HepG2 (cell line): ENCODE measurements at regions not wholly inside any gene's neighbourhood (a gene's known extent, or its start where the extent isn't known, plus 50 kb on each side); places are given as distances from the start of the nearest gene placed in this dataset.

Experiments
- ATAC-seq: fragments of 200-7000 bp; cut with Tn5 transposase; 3 replicates; pipeline ENCODE4 v1.9.1; 2020; ENCODE audit warnings: mild to moderate bottlenecking, moderate library complexity
- BruUV-seq: library from RNA; stranded (reverse); fragments of 400-500 nt; replicated peaks from 2 replicates; lab custom pipeline; 2021; lab: Mats Ljungman, UMichigan
- CTCF ChIA-PET: fragments of 300-600 bp; formaldehyde crosslinking; extraction: SDS; loops from one replicate; lab custom pipeline; 2021; ENCODE audit warnings: low total read pairs, inconsistent platforms, low intra/inter-chr PET ratio; lab: Yijun Ruan, JAX
- POLR2A ChIA-PET: fragments of 350-600 bp; sonication (Branson Sonifier 250); formaldehyde crosslinking; loops from one replicate; lab custom pipeline; 2020; ENCODE audit warnings: antibody characterized with exemption, inconsistent platforms; lab: Yijun Ruan, JAX
- DNase-seq: peaks from one replicate; pipeline ENCODE4 v3.0.0-alpha.2; 2015; ENCODE audit warnings: low spot score
- FAIRE-seq: peaks from 3 replicates; lab custom pipeline; 2011; peaks lifted over from hg19 to GRCh38; lab: Jason Lieb, UNC
- H2AFZ ChIP-seq: one replicate; pipeline ENCODE4 v1.6.1; 2011; ENCODE audit warnings: low read length, inconsistent platforms
- H3K27ac ChIP-seq: fragments of 300-600 bp; 3 replicates; pipeline ENCODE4 v1.8.0; 2011; ENCODE audit warnings: mixed run types, mild to moderate bottlenecking, mixed read lengths, low read length, inconsistent platforms; ENCODE audit not compliant: insufficient read depth; ENCODE audit errors: extremely low read length
- H3K27me3 ChIP-seq, 2 experiments: fragments of 200-600 bp in 1 of 2; 2 replicates in 1 of 2; 3 replicates in 1 of 2; pipeline versions ENCODE4 v1.6.0 to v1.8.0; 2011; ENCODE audit warnings: low read length in 2 of 2, mild to moderate bottlenecking in 2 of 2, moderate library complexity in 2 of 2, inconsistent platforms in 1 of 2; ENCODE audit not compliant: insufficient read depth in 2 of 2, control insufficient read depth in 1 of 2
- H3K36me3 ChIP-seq, 2 experiments: fragments of 200-600 bp in 1 of 2; replicated peaks in 1 of 2; 2 replicates in 1 of 2; 3 replicates in 1 of 2; pipeline versions ENCODE4 v1.5.1 to v1.8.0; 2011; ENCODE audit warnings: low read length in 2 of 2, inconsistent platforms in 1 of 2; ENCODE audit not compliant: insufficient read depth in 2 of 2, control insufficient read depth in 1 of 2
- H3K4me1 ChIP-seq: 2 replicates; pipeline ENCODE4 v1.5.1; 2012; ENCODE audit warnings: low read length, inconsistent platforms; ENCODE audit not compliant: insufficient read depth
- H3K4me2 ChIP-seq: 2 replicates; pipeline ENCODE4 v1.6.0; 2011; ENCODE audit warnings: low read depth, low read length, inconsistent platforms
- H3K4me3 ChIP-seq, 3 experiments: fragments of 200-600 bp in 1 of 3; sonication (generic), shearing (Covaris generic) in 1 of 3; replicated peaks in 1 of 3; 2 replicates each; pipeline ENCODE4 v1.5.1; 2011 to 2016; ENCODE audit warnings: low read length in 3 of 3, inconsistent platforms in 2 of 3, low read depth in 2 of 3, mild to moderate bottlenecking in 2 of 3, control low read depth in 1 of 3, mixed read lengths in 1 of 3; ENCODE audit not compliant: insufficient read depth in 1 of 3
- H3K79me2 ChIP-seq: one replicate; pipeline ENCODE4 v1.6.1; 2011; ENCODE audit warnings: low read length, inconsistent platforms; ENCODE audit not compliant: insufficient read depth
- H3K9ac ChIP-seq: 2 replicates; pipeline ENCODE4 v1.6.0; 2011; ENCODE audit warnings: mild to moderate bottlenecking, low read depth, low read length, inconsistent platforms; ENCODE audit not compliant: insufficient read depth
- H3K9me3 ChIP-seq: 2 replicates; pipeline ENCODE4 v1.5.1; 2012; ENCODE audit warnings: mild to moderate bottlenecking, low read length
- H4K20me1 ChIP-seq: 2 replicates; pipeline ENCODE4 v1.6.0; 2011; ENCODE audit warnings: inconsistent platforms, mild to moderate bottlenecking, low read length, moderate library complexity; ENCODE audit not compliant: insufficient read depth
- CERS6 ChIP-seq: sonication (generic); formaldehyde crosslinking; IDR thresholded peaks from 2 replicates; pipeline ENCODE4 v1.5.0; 2020; ENCODE audit warnings: missing genetic modification reagents
- ELF1 ChIP-seq: sonication (generic); formaldehyde crosslinking; IDR thresholded peaks from 2 replicates; pipeline ENCODE4 v1.4.0; 2020; ENCODE audit warnings: missing genetic modification reagents
- FOXC1 ChIP-seq: sonication (generic); formaldehyde crosslinking; IDR thresholded peaks from 2 replicates; pipeline ENCODE4 v1.8.0; 2022; ENCODE audit warnings: mild to moderate bottlenecking, missing genetic modification reagents, borderline replicate concordance
- PPARG ChIP-seq: conservative IDR thresholded peaks from 2 replicates; pipeline ENCODE4 v1.6.1; 2016; ENCODE audit warnings: missing biosample characterization, missing genetic modification reagents
- TBP ChIP-seq: sonication (generic); formaldehyde crosslinking; IDR thresholded peaks from 2 replicates; pipeline ENCODE4 v1.5.0; 2020; ENCODE audit warnings: missing genetic modification reagents
- ZNF614 ChIP-seq: IDR thresholded peaks from 2 replicates; pipeline ENCODE4 v1.6.1; 2018; ENCODE audit warnings: missing biosample characterization, missing genetic modification reagents, inconsistent platforms, borderline replicate concordance
- ZNF7 ChIP-seq: IDR thresholded peaks from 2 replicates; pipeline ENCODE4 v1.6.1; 2016; ENCODE audit warnings: missing biosample characterization, missing genetic modification reagents
- ZSCAN21 ChIP-seq: sonication (generic); formaldehyde crosslinking; IDR thresholded peaks from 2 replicates; pipeline ENCODE4 v1.8.0; 2022; ENCODE audit warnings: mild to moderate bottlenecking, missing genetic modification reagents, moderate library complexity, borderline replicate concordance
- WGBS: methylation state at CpG from one replicate; pipeline ENCODE4 v1.1.6; 2017; ENCODE audit warnings: low lambda C conversion rate; 5-methylcytosine and 5-hydroxymethylcytosine counted together
- in situ Hi-C: cut with HindIII; loops from 2 replicates; pipeline ENCODE4 v1.10.0; 2017; ENCODE audit warnings: low pct_unique_long_range_greater_than_20kb; ENCODE audit not compliant: extremely low pct_ligation_motif_present
- intact Hi-C: fragments of 100-400 bp; cut with micrococcal nuclease; formaldehyde crosslinking; loops from one replicate; pipeline ENCODE4 v1.10.0; 2022; ENCODE audit not compliant: unreplicated experiment

- TF ChIP-seq FOXC1 (CRISPR knock-in tag): no peak
- no peak for TF ChIP-seq ZSCAN21 (CRISPR knock-in tag)
Measured at GRCh38 chr3:39671116-39671515, 138.3 kb upstream of the MYRIP start (continued).

GRCh38 chr3:39671600-39671999, 137.8 kb upstream of the MYRIP start:
- intact Hi-C loops: no loop called here
- H3K9me3 ChIP-seq: no peaks in the 10 kb centered on the region
- in situ Hi-C loops: no loop called here
- no peaks in the 10 kb centered on the region for H3K79me2 ChIP-seq
- H3K27me3 ChIP-seq: no peaks in the 10 kb centered on the region
- no peaks in the 10 kb centered on the region for H4K20me1 ChIP-seq
- no peak overlapping the region for H3K4me3 ChIP-seq
- BruUV-seq: no TSS peak
- CTCF ChIA-PET: no interaction called here
- H3K36me3 ChIP-seq: no peaks in the 10 kb centered on the region
- no peak overlapping the region for H3K4me2 ChIP-seq
- DNase-seq (no peak), FAIRE-seq (no peak), ATAC-seq (no peak)
- H3K9ac ChIP-seq: no peak overlapping the region
- 0% methylated on average over 2 of the region's 2 CpGs for WGBS
- POLR2A ChIA-PET: no interaction called here
- no peak for TF ChIP-seq PPARG
- TF ChIP-seq CERS6 (CRISPR knock-in tag): no peak
- H2AFZ ChIP-seq: no peak overlapping the region
- H3K4me1 ChIP-seq: no peaks in the 10 kb centered on the region
- no peak overlapping the region for H3K27ac ChIP-seq

- H3K9me3 ChIP-seq: no peaks in the 10 kb centered on the region
- no peaks in the 10 kb centered on the region for H3K4me1 ChIP-seq
- H3K27me3 ChIP-seq: no peaks in the 10 kb centered on the region
- in situ Hi-C loops (loop anchor here (5.0 to 25.0 kb wide), 2 partner anchors 282 to 482 kb away; no protein-coding TSS in a partner anchor), intact Hi-C loops (loop anchor here (5.0 kb wide), 1 partner anchor 107 kb away; no protein-coding TSS in a partner anchor)
- no peak overlapping the region for H3K4me3 ChIP-seq
- ATAC-seq (no peak), FAIRE-seq (no peak), DNase-seq (no peak)
- no peaks in the 10 kb centered on the region for H3K36me3 ChIP-seq
- BruUV-seq: no TSS peak
- CTCF ChIA-PET: no interaction called here
- H3K79me2 ChIP-seq: no peaks in the 10 kb centered on the region
- WGBS: 86% methylated on average over 1 of the region's 1 CpG
- H2AFZ ChIP-seq: no peak overlapping the region
- H4K20me1 ChIP-seq: no peaks in the 10 kb centered on the region
- H3K4me2 ChIP-seq: no peak overlapping the region
- H3K27ac ChIP-seq: no peak overlapping the region
- TF ChIP-seq ELF1 (CRISPR knock-in tag) (no peak), TBP (CRISPR knock-in tag) (no peak), ZNF7 (CRISPR knock-in tag) (no peak), ZNF614 (CRISPR knock-in tag) (no peak)
- POLR2A ChIA-PET: no interaction called here
- H3K9ac ChIP-seq: no peak overlapping the region
Measured at GRCh38 chr3:39705351-39705900, 104.0 kb upstream of the MYRIP start.
